Astrocyte of the spinal cord (primary cell): ENCODE measurements at regions not wholly inside any gene's neighbourhood (a gene's known extent, or its start where the extent isn't known, plus 50 kb on each side); places are given as distances from the start of the nearest gene placed in this dataset.

ENCODE experiments used
- DNase-seq: peaks from one replicate; pipeline ENCODE4 v3.0.0; 2011; ENCODE audit warnings: low read depth, low spot score
- H3K4me3 ChIP-seq: 2 replicates; pipeline ENCODE4 v1.5.1; 2011; ENCODE audit warnings: low read depth, mild to moderate bottlenecking, low read length, moderate library complexity
- CTCF ChIP-seq: IDR thresholded peaks from 2 replicates; pipeline ENCODE4 v1.5.1; 2012; ENCODE audit warnings: low read depth, mild to moderate bottlenecking, low read length, inconsistent platforms
- in situ Hi-C: cut with HindIII; loops from 2 replicates; pipeline ENCODE4 v1.10.0; 2017; ENCODE audit warnings: low sequenced_read_pairs

GRCh38 chr13:76106763-76107162, 470.6 kb downstream of the LMO7 start:
- TF ChIP-seq CTCF: no peak
- DNase-seq: no peak
- in situ Hi-C loops: no loop called here
- no peak overlapping the region for H3K4me3 ChIP-seq

DNA sequence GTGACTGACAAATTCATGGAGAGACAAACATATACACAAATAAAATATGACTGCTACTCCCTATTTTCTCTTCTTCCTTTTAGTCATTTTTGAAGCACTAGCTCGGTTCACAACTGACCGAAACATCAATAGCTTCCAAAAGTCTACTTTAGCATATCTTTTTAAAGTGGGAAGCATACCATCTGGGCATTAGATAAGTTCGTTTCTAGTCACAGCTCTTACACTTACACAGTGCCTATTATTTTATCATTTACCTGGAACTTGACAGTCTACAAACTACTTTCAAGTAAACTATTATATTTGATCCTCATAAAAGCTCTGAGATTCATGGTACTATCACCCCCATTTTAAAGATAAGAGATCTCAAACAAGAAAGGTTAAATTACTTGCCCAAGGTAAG, 458.5 kb downstream of the LMO7 start:
- no peak for TF ChIP-seq CTCF
- in situ Hi-C loops: no loop called here
- no peak for DNase-seq
- H3K4me3 ChIP-seq: no peak overlapping the region

GRCh38 chr13:76091076-76091475, 454.9 kb downstream of the LMO7 start:
- H3K4me3 ChIP-seq: no peak overlapping the region
- in situ Hi-C loops: no loop called here
- no peak for DNase-seq
- no peak for TF ChIP-seq CTCF

- no peak for TF ChIP-seq CTCF
- no peak overlapping the region for H3K4me3 ChIP-seq
- in situ Hi-C loops: no loop called here
- DNase-seq: no peak
These were observed 450.6 kb downstream of the LMO7 start for GRCh38 chr13:76086729-76087128.

DNA sequence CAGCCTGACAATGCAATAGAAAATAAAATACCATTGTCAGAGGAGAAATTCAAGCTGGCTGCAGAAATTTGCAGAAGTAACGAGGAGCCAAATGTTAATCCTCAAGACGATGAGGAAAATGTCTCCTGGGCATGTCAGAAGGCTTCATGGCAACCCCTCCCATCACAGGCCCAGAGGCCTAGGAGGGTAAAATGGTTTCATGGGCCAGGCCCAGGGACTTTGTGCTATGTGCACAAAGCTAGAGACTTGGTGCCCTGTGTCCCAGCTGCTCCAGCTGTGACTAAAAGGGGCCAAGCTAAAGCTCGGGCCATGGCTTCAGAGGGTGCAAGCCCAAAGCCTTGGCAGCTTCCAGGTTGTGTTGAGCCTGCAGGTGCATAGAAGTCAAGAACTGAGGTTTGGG, 431.7 kb downstream of the LMO7 start:
- DNase-seq: no peak
- TF ChIP-seq CTCF: no peak
- in situ Hi-C loops: no loop called here
- no peak overlapping the region for H3K4me3 ChIP-seq

- DNase-seq: no peak
- H3K4me3 ChIP-seq: no peak overlapping the region
- in situ Hi-C loops: no loop called here
- no peak for TF ChIP-seq CTCF
These were observed 417.1 kb downstream of the LMO7 start for GRCh38 chr13:76053181-76053580.

- no peak overlapping the region for H3K4me3 ChIP-seq
- no peak for DNase-seq
- in situ Hi-C loops: no loop called here
- TF ChIP-seq CTCF: no peak
These were observed 413.2 kb downstream of the LMO7 start for GRCh38 chr13:76049376-76049746.
